HG02884 (cell line): ENCODE measurements at regions not wholly inside any gene's neighbourhood (a gene's known extent, or its start where the extent isn't known, plus 50 kb on each side); places are given as distances from the start of the nearest gene placed in this dataset.
"Not testable (repeated sequence)": the region's sequence is repeated elsewhere in the genome, so short reads cannot be mapped to it uniquely, and the experiment has no call there.

Source experiments
- ATAC-seq: cut with Tn5 transposase; IDR thresholded peaks from one replicate; pipeline ENCODE4 v1.9.1; 2021; ENCODE audit warnings: mild to moderate bottlenecking, moderate library complexity; ENCODE audit not compliant: unreplicated experiment

GRCh38 chr9:90466441-90466840 is 176.2 kb downstream of the DIRAS2 start:
- ATAC-seq, result no peak

- ATAC-seq, result no peak
Measured at GRCh38 chr9:90469435-90469834, 173.2 kb downstream of the DIRAS2 start.

GRCh38 chr9:90469865-90470387 is 172.7 kb downstream of the DIRAS2 start:
- ATAC-seq, result no peak

DNA sequence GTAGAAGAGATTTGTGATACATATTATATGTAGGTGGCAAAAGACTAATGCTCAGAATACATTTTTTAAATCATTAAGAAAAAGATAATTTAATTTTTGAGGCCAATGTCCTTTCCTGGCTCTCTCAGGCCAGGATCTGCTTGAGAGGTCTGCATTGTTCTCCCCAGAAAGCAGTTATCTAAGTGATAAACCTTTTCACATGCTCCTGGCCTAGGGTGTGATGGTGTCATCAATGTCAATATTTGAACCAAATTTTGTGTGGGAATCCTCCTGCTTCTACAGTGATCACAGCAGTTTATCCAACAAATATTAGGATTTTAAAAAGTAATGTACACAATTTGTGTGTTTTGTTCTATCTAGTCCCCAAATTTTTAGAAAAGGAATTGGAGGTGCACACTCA is 166.6 kb downstream of the DIRAS2 start:
- ATAC-seq, result no peak

GRCh38 chr9:90477535-90477934 is 165.1 kb downstream of the DIRAS2 start:
- no peak for ATAC-seq

DNA sequence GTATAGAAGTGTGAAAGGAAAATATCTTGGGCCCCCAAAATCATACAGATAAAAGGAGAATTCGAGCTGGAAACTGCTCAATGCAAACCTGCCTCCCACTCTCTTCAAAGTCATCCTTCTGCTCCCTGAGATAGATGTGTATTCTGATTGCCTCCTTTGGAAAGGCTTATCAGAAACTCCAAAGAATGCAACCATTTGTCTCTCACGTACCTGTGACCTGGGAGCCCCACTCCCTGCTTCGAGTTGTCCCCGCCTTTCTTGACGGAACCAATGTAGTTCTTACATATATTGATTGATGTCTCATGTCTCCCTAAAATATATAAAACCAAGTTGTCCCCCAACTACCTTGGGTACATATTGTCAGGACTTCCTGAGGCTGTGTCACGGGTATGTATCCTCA is 163.8 kb downstream of the DIRAS2 start:
- no peak for ATAC-seq

DNA sequence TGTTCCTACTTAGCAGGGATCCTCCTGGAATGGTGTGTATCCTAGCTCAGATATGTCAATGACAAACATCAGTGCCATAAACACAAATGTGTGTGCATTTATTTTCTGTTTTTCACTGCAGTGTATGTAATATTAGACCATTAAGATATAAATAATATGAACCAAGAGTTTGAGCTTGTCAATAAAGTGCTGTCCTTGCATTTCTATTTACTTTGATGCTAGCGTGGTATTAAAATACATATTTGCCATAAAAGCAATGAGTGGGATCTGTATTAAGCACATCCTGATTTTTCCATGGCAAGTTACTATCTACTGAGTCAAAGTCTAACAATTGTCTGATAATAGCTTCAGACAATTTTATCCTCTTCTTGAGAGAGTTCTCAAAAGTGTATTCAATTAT is 157.6 kb downstream of the DIRAS2 start:
- ATAC-seq, result no peak

- ATAC-seq, result no peak
Measured at GRCh38 chr9:90489066-90489465, 153.6 kb downstream of the DIRAS2 start.

DNA sequence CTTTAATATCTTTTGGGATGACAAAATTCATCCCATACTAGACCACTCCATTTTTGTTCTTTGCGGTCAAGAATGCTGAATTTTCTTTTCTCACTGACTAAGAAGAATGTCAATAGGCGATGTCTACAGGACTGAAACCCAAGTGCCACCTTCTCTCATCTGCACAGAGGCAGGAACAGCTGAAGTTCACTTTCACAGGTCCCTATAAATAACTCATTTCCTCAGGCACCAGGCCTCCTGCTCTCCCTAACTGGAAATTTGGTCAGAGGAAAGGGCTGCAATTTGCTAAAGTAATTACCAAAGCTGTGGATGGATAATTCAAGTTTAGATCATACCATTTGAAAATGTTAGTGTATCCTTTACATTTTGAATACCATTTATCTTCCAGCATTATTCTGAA is 142.9 kb downstream of the DIRAS2 start:
- no peak for ATAC-seq

- no peak for ATAC-seq
Measured at GRCh38 chr9:90502134-90502533, 140.5 kb downstream of the DIRAS2 start.

GRCh38 chr9:90504486-90504885 is 138.1 kb downstream of the DIRAS2 start:
- ATAC-seq, result no peak

DNA sequence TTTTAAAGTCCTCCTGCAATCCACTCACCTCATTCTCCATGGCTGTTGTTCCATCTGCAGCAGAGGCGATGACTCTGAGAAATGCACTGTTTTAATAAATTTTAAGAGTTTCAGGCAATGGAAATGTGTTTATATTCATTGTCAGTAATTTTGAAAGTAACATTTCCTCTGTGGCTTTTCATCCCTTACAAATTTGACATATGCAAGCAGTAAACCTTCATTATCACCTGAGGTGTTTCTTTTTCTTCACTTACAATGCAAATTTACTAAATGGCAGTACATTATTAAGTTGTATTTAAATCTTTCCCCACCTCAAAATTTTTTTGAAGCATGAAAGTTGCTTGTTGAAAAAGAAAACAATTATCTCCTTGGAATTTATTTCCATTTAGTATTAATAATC is 136.9 kb downstream of the DIRAS2 start:
- ATAC-seq, result no peak

- not testable (repeated sequence) for ATAC-seq
Measured at GRCh38 chr9:90506402-90506801, 136.2 kb downstream of the DIRAS2 start.

- ATAC-seq, result no peak
Measured at GRCh38 chr9:90507621-90508020, 135.0 kb downstream of the DIRAS2 start.

- no peak for ATAC-seq
Measured at GRCh38 chr9:90508940-90509339, 133.7 kb downstream of the DIRAS2 start.

DNA sequence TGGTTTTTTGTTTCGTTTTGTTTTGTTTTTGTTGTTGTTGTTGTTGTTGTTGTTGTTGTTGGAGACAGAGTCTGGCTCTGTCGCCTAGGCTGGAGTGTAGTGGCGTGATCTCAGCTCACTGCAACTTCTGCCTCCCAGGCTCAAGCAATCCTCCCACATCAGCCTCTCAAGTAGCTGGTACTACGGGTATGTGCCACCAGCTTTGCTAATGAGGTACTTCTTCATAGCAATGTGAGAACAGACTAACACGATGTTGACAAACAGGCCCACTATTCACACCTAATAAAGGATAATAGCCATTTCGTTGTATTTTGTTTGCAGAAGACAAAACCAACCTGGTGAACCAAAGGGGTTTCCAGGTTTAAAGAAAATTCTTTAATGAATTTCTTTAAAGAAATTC is 130.9 kb downstream of the DIRAS2 start:
- ATAC-seq, result no peak

GRCh38 chr9:90514877-90515276 is 127.7 kb downstream of the DIRAS2 start:
- ATAC-seq, result peak; percentile 45

GRCh38 chr9:90515510-90515909 is 127.1 kb downstream of the DIRAS2 start:
- ATAC-seq, result no peak

GRCh38 chr9:90517103-90517502 is 125.5 kb downstream of the DIRAS2 start:
- no peak for ATAC-seq

DNA sequence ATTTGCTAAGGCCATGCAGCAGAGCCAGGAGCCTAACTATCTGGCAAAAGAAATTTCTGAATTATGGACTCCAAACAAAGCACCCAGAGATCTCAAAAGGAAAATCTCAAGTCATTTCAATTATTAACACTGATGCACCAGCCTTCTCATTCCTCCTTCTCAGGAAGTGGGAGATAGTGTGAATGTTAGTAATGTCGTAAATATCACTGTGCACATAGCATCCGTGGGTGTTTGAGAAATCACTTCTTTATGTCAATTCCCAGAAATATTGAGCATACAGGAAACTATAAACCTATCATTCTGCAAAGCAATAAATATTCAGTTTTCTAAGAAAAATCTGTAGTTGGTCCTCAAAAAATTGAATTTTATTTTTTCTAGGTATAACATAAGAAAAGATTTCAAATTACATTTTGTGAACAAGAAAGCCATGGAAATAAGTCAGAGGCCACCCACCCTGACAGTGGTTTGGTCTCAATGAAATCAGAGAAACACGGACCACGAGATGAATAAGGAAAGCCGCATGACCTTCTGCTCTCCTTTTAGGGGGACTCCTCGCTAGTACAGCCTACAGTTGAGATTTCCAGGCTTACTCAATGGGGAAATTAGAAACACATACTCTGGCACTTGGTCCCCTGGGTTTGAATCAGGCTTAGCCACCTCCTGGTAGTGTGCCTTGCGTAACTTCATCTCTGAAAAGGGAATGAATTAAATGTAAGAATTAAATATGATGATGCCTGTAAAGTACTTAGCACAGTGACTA is 120.6 kb downstream of the DIRAS2 start:
- no peak for ATAC-seq

DNA sequence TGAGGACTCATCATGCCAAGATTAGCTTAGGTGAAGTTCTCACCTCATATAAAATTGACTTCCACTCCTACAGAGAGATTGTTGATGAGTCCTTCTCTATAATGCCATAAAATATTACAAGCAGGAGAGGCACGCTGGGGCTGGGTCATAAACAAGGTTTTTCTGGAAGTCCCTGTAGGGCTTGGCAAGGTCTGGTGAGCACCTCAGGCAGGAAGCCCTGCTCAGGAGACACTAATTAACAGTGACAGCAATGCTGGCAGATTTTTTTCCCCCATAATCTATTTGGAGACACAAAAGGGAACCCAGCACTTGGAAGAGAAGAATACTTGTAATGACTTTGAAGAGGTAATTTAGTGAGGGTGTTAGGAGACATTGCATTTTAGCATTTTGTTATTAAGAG is 118.7 kb downstream of the DIRAS2 start:
- no peak for ATAC-seq

DNA sequence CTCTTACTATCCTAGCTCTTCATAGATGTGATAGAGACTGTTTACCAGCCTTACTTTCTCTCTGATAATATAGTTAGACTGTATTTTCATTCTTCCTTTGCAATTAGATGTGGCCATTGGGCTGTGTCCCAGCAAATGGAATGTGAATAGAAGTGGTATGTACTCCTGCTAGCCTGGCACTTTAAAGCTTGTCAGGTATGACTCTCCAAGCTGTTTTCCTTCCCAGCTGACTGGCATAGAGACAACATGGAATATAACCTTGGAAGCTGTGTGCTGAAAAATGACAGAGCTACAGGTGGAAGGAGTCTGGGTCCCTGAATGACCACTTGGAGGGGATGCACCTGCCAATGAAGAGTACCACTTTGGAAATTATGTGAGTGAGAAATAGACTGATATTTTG is 116.2 kb downstream of the DIRAS2 start:
- no peak for ATAC-seq

DNA sequence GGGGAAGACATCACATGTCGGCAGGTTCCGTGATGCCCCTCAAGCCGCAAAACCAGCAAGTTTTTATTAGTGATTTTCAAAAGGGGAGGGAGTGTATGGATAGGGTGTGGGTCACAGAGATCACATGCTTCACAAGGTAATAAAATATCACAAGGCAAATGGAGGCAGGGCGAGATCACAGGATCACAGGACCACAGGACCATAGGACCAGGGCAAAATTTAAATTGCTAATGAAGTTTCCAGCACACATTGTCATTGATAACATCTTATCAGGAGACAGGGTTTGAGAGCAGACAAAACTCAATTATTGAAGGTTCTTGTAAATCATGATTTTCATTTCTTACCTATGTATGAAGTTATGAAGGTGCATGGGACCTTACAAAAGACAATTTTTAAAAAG is 106.5 kb downstream of the DIRAS2 start:
- not testable (repeated sequence) for ATAC-seq
